ENCODE measurements at regions not wholly inside any gene's neighbourhood (a gene's known extent, or its start where the extent isn't known, plus 50 kb on each side); places are given as distances from the start of the nearest gene placed in this dataset.

GRCh38 chr4:43556262-43556661 is 663.7 kb downstream of the GRXCR1 start (continued):
- TF ChIP-seq ZNF462 (CRISPR knock-in tag; IDR thresholded peaks at IDR 0.05): no peak
- no peak for TF ChIP-seq NANOG (IDR thresholded peaks at IDR 0.05; ENCODE audit: borderline replicate concordance)
- TF ChIP-seq STAT1 (IDR thresholded peaks at IDR 0.05; ENCODE audit: unreplicated experiment): no peak
- no peak for TF ChIP-seq CTCF (conservative IDR thresholded peaks at IDR 0.05; ENCODE audit: low read depth in 2 of 2)
- TF ChIP-seq ZNF331 (CRISPR knock-in tag; IDR thresholded peaks at IDR 0.05; ENCODE audit: low read depth): no peak
- no peak for TF ChIP-seq REST (IDR thresholded peaks at IDR 0.05; ENCODE audit: unreplicated experiment)
- no peak for TF ChIP-seq JUNB (IDR thresholded peaks at IDR 0.05; ENCODE audit: unreplicated experiment)

Data from GM23338 (cell line).